ENCODE measurements at regions not wholly inside any gene's neighbourhood (a gene's known extent, or its start where the extent isn't known, plus 50 kb on each side); places are given as distances from the start of the nearest gene placed in this dataset.
"Not testable (repeated sequence)": the region's sequence is repeated elsewhere in the genome, so short reads cannot be mapped to it uniquely, and the experiment has no call there.

DNA sequence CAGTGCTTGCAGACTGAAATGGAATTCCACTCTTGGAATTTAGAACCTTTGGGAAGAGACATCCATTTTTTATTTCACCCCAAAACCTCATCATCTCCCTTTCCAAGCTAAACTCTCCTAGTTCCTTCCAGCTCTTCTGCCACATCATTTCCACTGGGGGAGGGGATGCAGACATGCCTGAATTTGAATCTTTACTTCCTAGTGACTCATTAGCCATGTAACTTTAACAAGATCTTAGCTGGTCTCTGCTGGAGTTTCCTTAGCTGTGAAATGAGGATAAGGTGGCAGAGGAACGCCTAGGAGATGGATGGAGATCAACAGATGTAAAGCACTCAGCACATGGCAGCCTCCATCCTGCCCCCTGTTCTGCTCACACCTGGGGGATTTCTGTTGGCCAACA is 266.8 kb downstream of the EN1 start:
- no peak overlapping the region for H3K4me3 ChIP-seq (ENCODE audit: low read length)
- TF ChIP-seq ZNF274 (IDR thresholded peaks at IDR 0.05; ENCODE audit: low read depth, low read length): no peak

GRCh38 chr2:118580107-118580506 is 267.3 kb downstream of the EN1 start:
- TF ChIP-seq ZNF274 (IDR thresholded peaks at IDR 0.05; ENCODE audit: low read depth, low read length): no peak
- no peak overlapping the region for H3K4me3 ChIP-seq (ENCODE audit: low read length)

GRCh38 chr2:118577202-118577601 is 270.2 kb downstream of the EN1 start:
- H3K4me3 ChIP-seq (ENCODE audit: low read length): no peak overlapping the region
- TF ChIP-seq ZNF274 (IDR thresholded peaks at IDR 0.05; ENCODE audit: low read depth, low read length): no peak

GRCh38 chr2:118576109-118576855 is 271.2 kb downstream of the EN1 start:
- H3K4me3 ChIP-seq (ENCODE audit: low read length): no peak overlapping the region
- TF ChIP-seq ZNF274 (IDR thresholded peaks at IDR 0.05; ENCODE audit: low read depth, low read length): no peak

DNA sequence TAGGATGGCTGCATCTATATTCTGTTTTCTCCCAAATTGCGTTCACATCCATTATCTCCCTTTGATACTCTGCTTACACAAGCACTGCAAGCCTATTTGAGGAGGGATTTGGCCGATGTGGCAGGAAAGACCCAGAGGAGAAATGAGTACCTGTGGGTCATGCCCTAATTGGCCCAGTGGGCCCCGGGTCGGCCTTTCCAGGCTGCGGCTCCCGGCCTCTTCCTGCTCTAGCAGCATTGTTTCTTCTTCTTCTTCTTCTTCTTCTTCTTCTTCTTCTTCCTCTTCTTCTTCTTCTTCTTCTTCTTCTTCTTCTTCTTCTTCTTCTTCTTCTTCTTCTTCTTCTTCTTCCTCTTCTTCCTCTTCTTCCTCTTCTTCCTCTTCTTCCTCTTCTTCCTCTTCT is 275.1 kb downstream of the EN1 start:
- H3K4me3 ChIP-seq (ENCODE audit: low read length): not testable (repeated sequence)

DNA sequence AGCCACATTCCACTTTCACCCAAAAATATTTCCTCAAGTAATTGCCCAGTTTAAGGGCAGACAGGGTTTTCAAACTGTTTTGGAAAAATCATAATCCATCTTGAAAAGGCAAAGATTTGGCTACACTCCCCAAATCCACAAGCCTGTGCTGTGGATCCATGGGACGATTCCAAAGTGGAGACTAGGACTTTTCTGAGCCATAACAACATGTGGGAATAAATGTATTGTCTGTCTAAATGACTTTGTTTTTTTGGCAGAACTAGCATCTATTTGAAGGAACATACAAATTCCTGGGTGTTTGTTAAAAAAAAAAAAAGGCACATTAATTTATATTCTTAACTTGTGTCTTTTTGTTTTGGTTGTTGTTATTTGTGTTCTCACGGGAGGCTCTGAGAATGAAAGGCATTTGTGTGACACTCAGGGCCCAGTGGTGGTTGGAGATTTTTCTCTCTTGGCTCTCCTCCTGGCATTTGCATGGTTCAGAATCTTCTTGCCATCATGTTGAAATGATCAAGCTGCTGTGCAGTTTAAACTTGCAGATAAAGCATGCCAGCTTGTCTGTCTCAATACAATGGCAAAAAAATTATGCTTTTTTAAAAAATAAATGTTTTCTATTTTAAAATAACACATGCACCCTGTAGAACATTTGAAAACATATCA is 277.4 kb downstream of the EN1 start:
- TF ChIP-seq ZNF274 (IDR thresholded peaks at IDR 0.05; ENCODE audit: low read depth, low read length): no peak
- H3K4me3 ChIP-seq (ENCODE audit: low read length): no peak overlapping the region

- H3K4me3 ChIP-seq (ENCODE audit: low read length): no peak overlapping the region
- no peak for TF ChIP-seq ZNF274 (IDR thresholded peaks at IDR 0.05; ENCODE audit: low read depth, low read length)
These were observed 278.7 kb downstream of the EN1 start for GRCh38 chr2:118568700-118569099.

DNA sequence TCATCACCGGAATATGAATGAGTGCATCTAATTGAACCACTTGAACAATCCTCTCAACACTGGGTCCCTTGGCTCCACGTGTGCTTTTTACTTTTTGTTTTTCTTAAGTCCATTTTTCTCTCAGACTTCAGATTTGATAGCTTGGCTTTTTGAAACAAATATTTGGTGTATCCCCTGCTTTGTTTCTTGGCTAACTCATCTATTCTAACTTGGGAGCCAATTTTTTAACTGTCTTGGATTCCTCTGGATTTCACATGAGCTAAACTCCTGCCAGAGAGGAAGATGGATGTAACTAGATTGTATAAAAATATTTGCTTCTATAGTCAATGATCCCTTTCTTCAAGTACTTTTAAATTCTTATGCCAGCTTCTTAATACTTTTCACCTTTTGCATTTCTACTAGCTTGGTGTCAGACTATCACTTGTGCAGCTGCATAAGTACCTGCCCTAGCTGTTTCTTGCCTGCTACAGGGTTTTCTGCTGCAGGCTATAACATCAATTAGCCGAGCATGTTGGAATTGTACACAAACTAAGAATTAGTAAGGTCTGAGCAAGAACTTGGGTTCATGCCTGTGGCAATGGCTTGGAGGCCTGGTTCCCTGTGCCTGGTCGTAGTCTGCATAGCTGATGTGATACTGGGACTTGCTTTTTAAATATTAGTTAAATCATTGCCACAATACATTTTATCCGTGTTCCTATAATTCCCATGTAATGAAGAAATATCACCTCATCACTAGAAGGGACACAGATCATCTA is 281.5 kb downstream of the EN1 start:
- no peak overlapping the region for H3K4me3 ChIP-seq (ENCODE audit: low read length)
- TF ChIP-seq ZNF274 (IDR thresholded peaks at IDR 0.05; ENCODE audit: low read depth, low read length): no peak

- H3K4me3 ChIP-seq (ENCODE audit: low read length): no peak overlapping the region
- TF ChIP-seq ZNF274 (IDR thresholded peaks at IDR 0.05; ENCODE audit: low read depth, low read length): no peak
These were observed 282.1 kb downstream of the EN1 start for GRCh38 chr2:118565301-118565700.

GRCh38 chr2:118562144-118562543 is 285.3 kb downstream of the EN1 start:
- H3K4me3 ChIP-seq (ENCODE audit: low read length): no peak overlapping the region
- TF ChIP-seq ZNF274 (IDR thresholded peaks at IDR 0.05; ENCODE audit: low read depth, low read length): no peak

- H3K4me3 ChIP-seq (ENCODE audit: low read length): no peak overlapping the region
- TF ChIP-seq ZNF274 (IDR thresholded peaks at IDR 0.05; ENCODE audit: low read depth, low read length): no peak
These were observed 288.6 kb downstream of the EN1 start for GRCh38 chr2:118558846-118559245.

- no peak for TF ChIP-seq ZNF274 (IDR thresholded peaks at IDR 0.05; ENCODE audit: low read depth, low read length)
- H3K4me3 ChIP-seq (ENCODE audit: low read length): no peak overlapping the region
These were observed 289.7 kb downstream of the EN1 start for GRCh38 chr2:118557791-118558190.

GRCh38 chr2:118557016-118557415 is 290.4 kb downstream of the EN1 start:
- no peak for TF ChIP-seq ZNF274 (IDR thresholded peaks at IDR 0.05; ENCODE audit: low read depth, low read length)
- no peak overlapping the region for H3K4me3 ChIP-seq (ENCODE audit: low read length)

- TF ChIP-seq ZNF274 (IDR thresholded peaks at IDR 0.05; ENCODE audit: low read depth, low read length): no peak
- H3K4me3 ChIP-seq (ENCODE audit: low read length): no peak overlapping the region
These were observed 292.8 kb downstream of the EN1 start for GRCh38 chr2:118554616-118555015.

- TF ChIP-seq ZNF274 (IDR thresholded peaks at IDR 0.05; ENCODE audit: low read depth, low read length): no peak
- no peak overlapping the region for H3K4me3 ChIP-seq (ENCODE audit: low read length)
These were observed 297.9 kb downstream of the EN1 start for GRCh38 chr2:118549503-118549902.

All from GM08714 (cell line).